A204.1 (cell line): ENCODE measurements at regions not wholly inside any gene's neighbourhood (a gene's known extent, or its start where the extent isn't known, plus 50 kb on each side); places are given as distances from the start of the nearest gene placed in this dataset.

ENCODE experiments used
- FAIRE-seq: peaks from 2 replicates; lab custom pipeline; 2012; peaks lifted over from hg19 to GRCh38; lab: Jason Lieb, UNC

- no peak for FAIRE-seq
Observed at GRCh38 chr6:1257778-1258177, 54.1 kb upstream of the FOXQ1 start.

- FAIRE-seq: no peak
Observed at GRCh38 chr6:1256435-1257008, 55.4 kb upstream of the FOXQ1 start.

GRCh38 chr6:1255636-1256365 lies 56.1 kb upstream of the FOXQ1 start:
- FAIRE-seq: no peak

- FAIRE-seq: no peak
Observed at GRCh38 chr6:1254326-1254725, 57.6 kb upstream of the FOXQ1 start.

- FAIRE-seq: no peak
Observed at GRCh38 chr6:1253816-1254215, 58.1 kb upstream of the FOXQ1 start.

- no peak for FAIRE-seq
Observed at GRCh38 chr6:1251198-1252155, 60.4 kb upstream of the FOXQ1 start.

GRCh38 chr6:1250489-1251197 lies 61.3 kb upstream of the FOXQ1 start:
- no peak for FAIRE-seq

- no peak for FAIRE-seq
Observed at GRCh38 chr6:1247894-1248293, 64.0 kb upstream of the FOXQ1 start.

GRCh38 chr6:1247056-1247455 lies 64.8 kb upstream of the FOXQ1 start:
- FAIRE-seq: no peak

- FAIRE-seq: no peak
Observed at GRCh38 chr6:1244941-1245340, 67.0 kb upstream of the FOXQ1 start.

GRCh38 chr6:1244278-1244677 lies 67.6 kb upstream of the FOXQ1 start:
- no peak for FAIRE-seq

GRCh38 chr6:1242446-1242845 lies 69.5 kb upstream of the FOXQ1 start:
- no peak for FAIRE-seq

GRCh38 chr6:1242021-1242420 lies 69.9 kb upstream of the FOXQ1 start:
- no peak for FAIRE-seq

GRCh38 chr6:1240766-1241318 lies 71.1 kb upstream of the FOXQ1 start:
- no peak for FAIRE-seq

- FAIRE-seq: no peak
Observed at GRCh38 chr6:1239805-1240204, 72.1 kb upstream of the FOXQ1 start.

- FAIRE-seq: no peak
Observed at GRCh38 chr6:1238040-1238439, 73.9 kb upstream of the FOXQ1 start.

- no peak for FAIRE-seq
Observed at GRCh38 chr6:1237636-1238035, 74.3 kb upstream of the FOXQ1 start.

- no peak for FAIRE-seq
Observed at GRCh38 chr6:1235825-1236224, 76.1 kb upstream of the FOXQ1 start.

GRCh38 chr6:1233924-1234323 lies 78.0 kb upstream of the FOXQ1 start:
- no peak for FAIRE-seq

- no peak for FAIRE-seq
Observed at GRCh38 chr6:1232578-1232977, 79.3 kb upstream of the FOXQ1 start.

- FAIRE-seq: no peak
Observed at GRCh38 chr6:1231941-1232340, 80.0 kb upstream of the FOXQ1 start.
